ENCODE measurements at regions not wholly inside any gene's neighbourhood (a gene's known extent, or its start where the extent isn't known, plus 50 kb on each side); places are given as distances from the start of the nearest gene placed in this dataset.

- TF ChIP-seq JUN (IDR thresholded peaks at IDR 0.05; ENCODE audit: borderline replicate concordance, insufficient read depth, insufficient read length, low read depth) (no peak), CTCF (IDR thresholded peaks at IDR 0.05; ENCODE audit: extremely low read depth in 1 of 2, insufficient read depth in 1 of 2, low read depth in 1 of 2, low read length in 2 of 2) (no peak), POLR2A (IDR thresholded peaks at IDR 0.05; ENCODE audit: low read depth, low read length) (no peak), EZH2 (IDR thresholded peaks at IDR 0.05; ENCODE audit: borderline replicate concordance, low read depth, low read length, severe bottlenecking) (no peak), POLR2AphosphoS5 (IDR thresholded peaks at IDR 0.05; ENCODE audit: insufficient read depth, low read depth, low read length) (no peak), MYC (IDR thresholded peaks at IDR 0.05; ENCODE audit: low read depth, low read length) (no peak), FOS (IDR thresholded peaks at IDR 0.05; ENCODE audit: borderline replicate concordance, insufficient read depth, low read length) (no peak)
- TF ChIP-seq, protein P1, sequence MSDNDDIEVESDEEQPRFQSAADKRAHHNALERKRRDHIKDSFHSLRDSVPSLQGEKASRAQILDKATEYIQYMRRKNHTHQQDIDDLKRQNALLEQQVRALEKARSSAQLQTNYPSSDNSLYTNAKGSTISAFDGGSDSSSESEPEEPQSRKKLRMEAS (IDR thresholded peaks at IDR 0.05; ENCODE audit: insufficient read depth, insufficient read length): no peak
Measured at GRCh38 chr21:33998809-33999208, 74.6 kb upstream of the MRPS6 start.
